Femur (tissue), 1 donor: ENCODE measurements at regions not wholly inside any gene's neighbourhood (a gene's known extent, or its start where the extent isn't known, plus 50 kb on each side); places are given as distances from the start of the nearest gene placed in this dataset.

Experiments used
- DNase-seq: peaks from one replicate; pipeline ENCODE4 v3.0.0-alpha.2; 2017

DNA sequence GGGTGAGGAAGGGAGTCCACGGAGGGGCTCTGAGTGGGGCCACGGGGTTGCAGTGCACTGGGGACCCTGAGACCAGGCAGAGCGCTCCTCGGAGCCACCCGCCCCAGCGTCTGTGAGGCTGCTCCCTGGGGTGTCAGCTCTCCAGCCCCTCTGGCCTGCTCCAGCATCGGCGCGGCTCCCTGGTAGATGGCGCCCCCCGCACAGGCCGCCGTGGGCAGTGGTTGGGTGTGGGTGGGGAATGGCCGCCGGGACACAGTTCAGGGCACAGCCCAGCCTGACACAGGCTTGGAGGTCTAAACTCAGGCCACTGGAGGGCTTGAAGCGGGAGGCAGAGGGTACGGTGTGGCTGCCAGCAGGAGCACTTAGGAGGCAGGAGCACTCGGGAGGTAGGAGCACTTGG lies 222.6 kb upstream of the PPP2R2D start:
- no peak for DNase-seq

DNA sequence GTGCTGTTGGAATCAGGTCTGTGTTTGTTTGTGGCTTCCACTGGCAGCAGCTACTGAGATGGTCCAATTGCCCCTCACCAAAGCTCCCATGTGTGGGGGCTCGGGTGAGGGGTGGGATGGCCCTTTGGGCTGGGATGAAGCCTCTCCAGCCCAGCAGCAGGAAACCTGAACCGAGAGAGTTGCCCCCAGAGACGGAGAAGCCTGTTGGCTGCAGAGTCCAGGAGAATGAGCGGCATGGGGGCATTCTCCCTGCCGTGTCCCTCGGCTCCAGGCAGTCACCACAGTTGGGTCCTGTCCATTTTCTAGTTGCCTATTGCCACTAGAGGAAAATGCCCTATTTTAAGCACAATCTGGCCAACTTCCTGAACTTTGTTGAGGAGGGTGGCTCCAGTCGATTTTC lies 222.2 kb upstream of the PPP2R2D start:
- no peak for DNase-seq

DNA sequence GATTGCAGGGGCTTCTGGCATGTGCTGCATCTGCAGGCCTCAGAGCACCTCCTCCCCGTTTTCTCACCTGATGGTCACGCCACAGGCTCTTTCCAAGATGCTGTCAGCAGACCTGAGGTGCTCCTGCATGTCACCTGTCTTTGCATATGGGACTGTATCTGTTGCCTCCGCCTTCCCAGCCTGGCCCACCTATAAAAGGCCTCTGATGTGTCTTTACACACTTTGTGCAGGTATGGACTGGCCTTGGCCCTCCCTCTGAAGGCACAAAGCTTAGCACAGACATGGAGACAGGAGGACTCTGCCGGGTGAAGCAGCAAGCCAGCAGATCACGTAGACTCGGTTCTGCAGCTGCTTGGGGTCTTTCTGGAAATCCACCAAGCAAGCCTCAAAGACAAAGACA lies 220.9 kb upstream of the PPP2R2D start:
- DNase-seq = no peak

DNA sequence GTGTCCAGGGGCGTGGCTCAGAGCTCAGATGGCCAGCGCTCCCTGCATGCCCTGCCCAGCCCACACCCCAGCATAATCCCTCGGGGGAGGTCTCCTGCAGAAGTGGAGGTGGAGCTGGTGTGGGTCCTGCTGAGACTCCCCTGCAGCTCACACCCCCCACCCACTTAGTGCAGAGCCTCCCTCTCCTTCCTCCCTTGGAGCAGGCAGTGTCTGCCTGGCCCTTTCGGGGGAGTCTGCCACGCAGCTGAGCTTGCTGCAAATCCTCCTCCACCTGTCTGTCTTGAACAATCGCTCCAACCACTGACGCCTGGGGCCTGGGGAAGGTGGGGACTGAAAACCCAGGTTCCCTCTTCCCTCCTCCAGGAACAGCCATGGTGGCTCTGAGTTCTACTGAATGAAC lies 219.7 kb upstream of the PPP2R2D start:
- DNase-seq = no peak

DNA sequence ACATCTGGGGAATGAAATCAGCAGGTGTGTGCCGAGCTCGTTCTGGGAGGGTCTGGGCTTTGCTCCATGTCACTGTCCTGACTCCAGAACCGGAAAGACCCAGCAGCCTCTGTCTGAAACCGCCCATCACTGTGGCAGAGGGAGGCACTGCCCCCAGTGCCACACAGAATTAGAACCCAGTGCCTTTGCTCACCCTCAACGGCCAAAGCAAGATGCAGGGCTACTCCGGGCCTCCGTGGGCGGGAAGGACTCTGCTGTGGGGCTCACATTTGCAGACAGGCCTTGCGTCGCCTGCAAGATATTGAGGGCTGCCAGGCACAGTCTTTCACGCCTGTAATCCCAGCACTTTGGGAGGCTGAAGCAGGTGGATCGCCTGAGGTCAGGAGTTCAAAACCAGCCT lies 219.2 kb upstream of the PPP2R2D start:
- DNase-seq = no peak

DNA sequence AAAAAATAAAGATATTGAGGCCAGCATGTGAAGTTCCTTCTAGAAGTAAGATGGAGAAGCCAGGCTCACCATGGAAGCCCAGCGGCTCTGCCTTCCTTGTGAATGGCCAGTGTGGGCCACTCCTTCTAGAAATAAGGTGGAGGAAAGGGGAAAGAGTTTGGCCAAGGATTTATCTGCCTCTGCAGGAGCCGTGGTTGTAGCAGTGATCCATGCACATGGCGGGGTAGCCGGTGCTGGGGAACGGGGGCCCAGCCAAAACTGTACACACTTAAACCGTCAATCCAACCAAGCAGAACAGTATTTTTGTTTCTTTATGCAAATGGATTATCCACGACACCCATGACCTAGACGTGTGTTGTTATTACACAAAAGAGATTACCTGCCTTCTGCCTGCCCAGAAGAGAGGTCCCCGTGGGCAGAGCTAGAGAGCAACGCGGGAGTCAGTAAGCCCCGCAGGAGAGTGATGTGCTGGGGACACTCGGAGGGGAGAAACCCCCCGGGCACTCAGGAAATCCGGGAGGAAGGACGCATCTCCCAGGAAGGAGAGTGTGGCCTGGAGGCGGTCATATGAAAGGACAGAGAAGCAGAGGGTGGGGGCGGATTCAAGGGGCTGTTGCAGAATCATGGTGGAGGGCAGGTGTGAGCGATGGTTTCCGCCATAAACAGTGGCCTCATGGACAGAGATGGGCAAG lies 218.4 kb upstream of the PPP2R2D start:
- DNase-seq = no peak

DNA sequence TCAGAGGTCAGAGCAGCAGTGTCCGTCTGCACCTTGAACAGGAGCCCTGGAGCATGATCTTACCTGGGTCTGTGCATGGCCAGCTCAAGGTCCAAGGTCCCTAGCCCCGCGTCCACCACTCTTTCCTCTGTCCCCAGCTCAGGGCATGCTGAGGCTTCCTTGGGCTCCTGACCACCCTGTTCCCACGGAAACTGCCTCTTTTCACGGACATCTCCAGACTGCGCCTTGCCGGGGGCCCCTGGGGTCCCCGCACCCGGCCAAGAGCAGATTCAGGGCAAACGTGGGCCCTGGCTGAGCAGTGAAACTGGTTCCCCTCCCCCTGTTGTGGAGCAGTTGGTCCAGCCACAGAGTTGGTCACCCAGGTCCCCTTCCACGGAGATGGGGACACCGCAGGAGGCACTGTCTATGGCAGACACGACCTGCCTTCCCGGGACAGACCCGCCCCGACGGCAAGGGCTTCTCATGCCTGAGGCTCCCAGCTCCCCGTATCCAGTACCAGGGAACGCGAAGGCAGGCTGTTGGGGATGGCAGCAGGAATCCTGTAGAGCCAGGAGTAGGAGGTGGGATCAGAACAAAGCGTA lies 217.4 kb upstream of the PPP2R2D start:
- DNase-seq = no peak

DNA sequence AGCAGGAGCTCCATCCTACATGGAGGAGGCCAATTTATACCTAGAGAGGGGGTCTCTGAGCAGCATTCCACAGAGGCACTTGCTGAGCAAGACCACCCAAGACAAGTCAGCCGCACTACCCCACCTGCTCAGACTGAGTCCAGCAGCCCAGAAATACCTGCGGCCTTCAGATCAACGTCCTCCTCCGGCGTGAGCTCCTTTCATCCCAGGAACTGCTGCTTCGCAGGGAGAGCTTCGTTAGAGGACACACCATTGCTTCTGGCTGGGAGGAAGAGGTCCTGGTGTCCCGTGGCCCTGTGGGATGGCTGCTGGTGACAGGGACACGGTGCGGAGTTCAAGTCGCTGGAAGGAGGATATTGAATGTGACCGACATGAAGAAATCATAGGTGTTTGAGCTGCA lies 216.9 kb upstream of the PPP2R2D start:
- no peak for DNase-seq

DNA sequence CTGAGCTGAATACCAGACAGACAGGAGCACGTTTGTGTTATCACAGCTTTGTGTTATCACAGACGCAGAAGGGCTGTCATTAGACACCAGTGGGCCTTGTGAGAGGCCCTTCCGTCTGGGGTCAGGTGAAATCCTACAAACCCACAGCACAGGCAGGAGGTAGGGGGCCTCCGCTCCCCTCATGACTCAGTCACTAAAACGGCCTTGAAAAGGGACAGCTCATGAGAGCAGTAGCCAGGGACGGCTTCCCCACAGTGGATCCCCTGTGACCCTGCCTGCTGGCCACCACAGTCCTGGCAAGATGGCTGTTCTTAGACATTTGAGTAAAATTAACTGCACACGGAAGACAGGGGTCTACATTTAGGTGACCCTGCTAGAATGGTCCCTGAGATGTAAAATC lies 215.8 kb upstream of the PPP2R2D start:
- no peak for DNase-seq

DNA sequence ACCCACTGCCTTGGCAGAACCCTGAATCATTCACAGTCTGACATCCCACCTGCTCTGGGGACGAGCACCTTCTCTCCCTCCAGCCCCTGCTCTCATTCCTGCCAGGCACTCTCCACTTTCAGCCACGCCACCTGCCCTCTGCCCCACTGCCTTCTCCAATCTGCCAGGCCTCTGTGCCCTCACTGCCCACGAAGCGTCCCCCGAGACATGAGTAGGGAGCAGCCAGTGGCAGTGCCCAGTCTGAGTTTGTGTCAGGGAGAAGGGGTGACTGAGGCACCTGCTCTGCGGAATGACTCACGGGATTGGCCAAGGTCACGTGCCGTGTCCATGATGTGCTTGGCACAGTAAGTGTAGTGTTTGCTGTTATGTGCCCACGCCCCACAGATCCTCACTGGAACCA lies 215.2 kb upstream of the PPP2R2D start:
- DNase-seq = no peak

DNA sequence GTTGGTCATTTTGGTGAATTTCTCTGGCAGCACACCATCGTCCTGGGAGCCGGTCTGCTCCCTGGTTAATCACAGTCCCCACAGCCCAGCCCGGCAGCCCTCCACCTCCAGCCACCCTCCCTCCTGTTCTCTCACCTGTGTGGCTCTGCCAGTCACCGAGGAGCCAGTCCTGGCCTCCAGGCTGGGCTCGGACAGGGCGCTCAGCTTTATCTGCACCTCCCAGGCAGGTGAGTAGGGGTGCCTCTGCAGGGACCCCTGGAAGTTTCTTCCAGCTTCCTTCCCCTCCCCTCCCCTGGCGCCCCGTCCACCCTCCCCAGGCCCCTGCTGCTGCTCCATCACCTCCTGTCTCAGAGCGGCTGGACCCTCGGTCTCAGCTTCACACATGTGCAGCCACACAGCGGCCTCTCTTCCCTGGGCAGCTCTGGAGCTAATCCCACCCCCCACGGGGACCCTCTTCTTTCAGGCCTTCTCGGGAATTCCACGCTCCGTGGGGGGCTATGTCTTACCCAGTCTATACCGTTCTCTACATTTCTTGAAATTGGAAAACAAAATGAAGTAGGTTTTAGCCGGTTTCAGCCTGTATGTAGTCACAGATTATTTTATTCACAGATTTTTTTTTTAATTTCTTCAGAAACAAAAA lies 213.9 kb upstream of the PPP2R2D start:
- no peak for DNase-seq

DNA sequence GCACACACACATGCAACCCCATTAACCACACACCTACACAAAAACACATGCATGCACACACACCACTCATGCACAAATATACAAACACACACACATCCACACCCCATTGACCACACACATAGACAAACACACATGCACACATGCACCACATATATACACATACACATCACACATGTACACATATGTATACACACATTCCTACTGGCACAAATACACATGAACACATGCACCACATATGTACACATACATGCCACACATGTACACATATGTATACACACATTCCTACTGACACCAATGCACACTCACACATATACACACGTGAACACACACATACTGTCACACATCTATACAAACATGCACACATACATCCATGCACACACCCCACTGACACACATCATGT lies 212.5 kb upstream of the PPP2R2D start:
- DNase-seq = no peak

DNA sequence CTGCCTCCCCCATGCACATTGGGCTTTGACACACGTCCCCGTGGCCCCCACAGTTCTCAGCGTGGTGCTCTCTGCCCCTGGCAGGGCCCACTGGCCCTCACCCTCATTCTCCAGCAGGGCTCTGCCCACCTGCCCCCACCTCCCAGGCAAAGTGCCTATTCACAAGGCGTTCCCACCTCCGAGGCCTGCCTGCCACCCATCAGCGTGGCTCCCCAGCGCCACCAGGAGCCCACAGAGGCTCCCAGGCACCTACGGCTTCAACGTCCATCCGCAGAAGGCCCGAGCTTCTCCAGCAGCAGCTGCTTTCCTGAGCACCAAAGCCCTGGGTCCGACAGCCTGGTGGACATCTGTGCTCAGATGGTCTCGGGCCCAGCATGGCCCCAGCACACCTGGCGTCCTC lies 211.8 kb upstream of the PPP2R2D start:
- no peak for DNase-seq

DNA sequence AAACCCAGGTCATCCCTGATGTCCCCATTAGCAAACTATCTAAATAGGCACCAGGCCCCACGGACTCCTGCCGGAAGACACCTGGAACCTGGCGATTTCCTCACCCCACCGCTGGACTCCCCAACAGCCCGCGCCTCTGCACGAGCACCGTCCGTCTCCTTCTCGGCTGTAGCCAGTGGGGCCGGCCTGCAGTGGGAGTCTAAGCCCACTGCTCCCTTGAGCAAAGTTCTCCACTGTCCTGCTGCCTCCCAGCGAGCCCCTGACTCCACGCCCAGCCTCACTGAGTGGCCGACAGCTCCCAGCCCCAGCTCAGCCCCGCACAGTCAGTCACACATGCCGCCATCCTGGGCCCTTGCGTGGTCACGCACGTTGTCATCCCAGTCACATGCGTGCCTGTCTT lies 211.3 kb upstream of the PPP2R2D start:
- no peak for DNase-seq

DNA sequence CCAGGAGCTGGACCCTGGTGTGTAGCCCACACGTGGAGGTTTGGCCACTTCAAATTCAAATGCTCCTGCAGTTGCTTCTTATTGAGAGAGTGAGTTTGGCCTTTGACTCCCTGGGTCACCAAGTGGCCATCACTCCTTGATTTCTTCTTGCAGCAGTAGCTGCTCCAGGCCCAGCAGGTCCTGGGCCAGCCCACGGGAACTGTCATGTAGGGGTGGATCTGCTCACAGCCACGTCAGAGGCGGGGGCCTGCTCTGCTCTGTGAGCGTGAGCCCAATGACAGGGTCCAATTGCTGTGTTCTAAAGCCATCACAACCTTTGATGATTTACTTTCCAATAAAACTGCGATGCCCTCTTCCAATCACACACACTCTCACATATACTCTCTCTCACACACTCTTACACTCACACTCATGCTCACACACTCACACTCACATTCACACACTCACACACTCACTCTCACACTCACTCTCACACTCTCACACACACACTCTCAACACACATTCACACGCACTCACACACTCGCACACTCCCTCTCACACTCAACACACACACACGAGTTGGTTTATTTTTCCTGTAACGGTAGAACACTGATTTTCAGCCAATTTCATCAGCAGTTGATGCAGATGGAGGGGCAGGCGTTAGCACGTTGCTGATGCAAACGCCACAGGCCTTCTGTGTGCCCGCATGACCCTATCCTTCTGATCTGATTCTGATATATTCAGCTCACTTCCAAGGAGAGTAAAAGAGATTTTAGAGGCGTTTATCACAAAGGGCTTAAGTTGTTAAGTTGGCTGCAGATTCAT lies 210.7 kb upstream of the PPP2R2D start:
- DNase-seq = no peak

DNA sequence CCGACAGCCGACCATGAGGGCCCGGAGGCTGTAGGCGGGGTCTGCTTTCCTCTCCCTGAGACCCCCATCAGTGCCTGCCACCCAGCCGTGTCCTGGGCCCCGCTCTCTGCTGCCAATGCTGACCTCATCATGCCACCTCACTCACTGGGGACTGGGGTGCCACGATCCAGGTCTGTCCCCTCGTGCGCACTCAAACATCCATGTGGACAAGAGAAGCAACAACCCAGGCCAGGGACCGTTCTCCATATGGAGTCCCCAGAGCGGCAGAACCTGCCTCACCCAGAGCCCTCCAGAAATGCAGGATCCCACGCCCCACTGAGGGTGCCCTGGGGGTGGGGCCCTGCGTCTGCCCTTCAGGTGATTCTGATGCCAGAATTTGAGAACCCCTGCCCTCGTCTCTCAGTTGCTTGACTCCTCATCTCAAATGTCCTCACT lies 210.0 kb upstream of the PPP2R2D start:
- no peak for DNase-seq

DNA sequence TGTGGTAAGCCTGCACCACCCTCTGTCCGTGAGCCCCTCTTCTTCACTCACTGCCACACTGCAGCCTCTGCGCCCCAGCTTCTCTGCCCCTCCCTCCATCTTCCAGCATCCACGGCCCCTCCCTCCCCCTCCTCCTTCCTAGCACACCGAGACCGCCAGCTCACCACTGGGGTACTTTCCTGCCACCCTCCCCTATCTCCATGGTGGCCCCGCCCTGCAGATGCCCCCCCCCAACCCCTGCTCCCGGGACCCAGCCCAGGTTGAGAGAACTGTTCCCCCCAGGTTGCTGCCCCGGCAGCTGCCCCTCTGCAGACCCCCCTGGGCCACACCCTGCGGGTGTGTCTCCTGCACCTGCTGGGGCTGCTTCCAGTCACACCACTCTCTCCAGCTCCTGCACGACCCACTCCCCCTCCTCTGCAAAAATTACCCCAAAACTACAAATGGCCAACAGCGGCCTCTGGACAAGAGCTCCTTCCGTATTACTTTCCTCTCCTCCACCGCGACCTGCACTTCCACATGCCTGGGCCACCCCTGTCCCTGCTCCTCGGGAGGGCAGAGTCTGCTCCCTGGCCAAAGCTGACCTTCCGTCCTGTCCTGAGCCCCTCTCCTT lies 209.2 kb upstream of the PPP2R2D start:
- no peak for DNase-seq

DNA sequence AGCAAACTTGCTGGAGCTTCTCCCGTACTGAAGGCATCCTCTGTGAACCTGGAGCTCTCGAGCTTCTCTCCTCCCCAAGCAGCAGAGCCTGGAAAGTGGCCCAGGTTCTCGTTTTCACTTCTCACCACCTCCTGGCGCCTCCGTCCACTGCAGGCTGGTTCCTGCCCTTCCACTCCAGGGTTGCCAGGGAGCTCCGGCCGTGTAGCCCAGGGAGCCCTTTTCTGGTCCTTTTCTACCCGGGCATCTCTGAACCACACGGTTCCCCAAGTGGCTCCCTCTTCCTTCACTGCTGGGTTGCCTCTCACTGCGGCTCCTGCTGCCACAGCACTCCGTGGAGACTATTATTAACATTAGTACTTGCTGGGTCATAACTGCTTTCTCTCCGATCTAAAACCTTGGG lies 208.6 kb upstream of the PPP2R2D start:
- no peak for DNase-seq

DNA sequence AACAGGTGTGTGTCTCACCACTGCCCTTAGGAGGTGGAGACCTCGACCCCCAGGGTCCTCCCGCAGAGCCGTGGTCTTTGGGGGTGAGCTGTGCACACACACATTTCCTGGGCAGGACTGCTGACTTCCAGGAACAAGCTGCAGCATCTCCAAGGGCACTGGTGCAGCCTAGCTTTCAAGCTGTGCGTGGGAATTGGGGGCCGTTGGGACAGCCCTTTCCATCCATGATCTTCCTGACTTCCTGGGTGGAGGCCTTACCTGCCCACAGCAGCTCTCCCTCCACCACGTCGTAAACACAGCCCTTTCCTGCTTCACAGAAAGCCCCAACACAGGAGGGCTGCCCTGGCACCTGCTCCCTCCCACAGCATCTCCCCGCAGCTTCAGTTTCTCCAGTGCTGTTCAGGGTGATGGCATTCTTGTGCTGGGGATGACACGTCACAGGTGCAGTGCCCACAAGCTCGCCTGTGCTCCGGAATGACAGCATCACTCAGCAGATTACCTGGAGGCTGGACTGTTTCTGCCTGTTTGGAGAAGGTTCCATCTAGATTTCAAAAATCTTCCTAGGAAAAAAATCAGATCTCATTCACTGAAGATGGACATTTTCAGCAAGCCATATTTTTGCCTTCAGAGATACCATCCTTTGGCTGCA lies 208.0 kb upstream of the PPP2R2D start:
- no peak for DNase-seq

DNA sequence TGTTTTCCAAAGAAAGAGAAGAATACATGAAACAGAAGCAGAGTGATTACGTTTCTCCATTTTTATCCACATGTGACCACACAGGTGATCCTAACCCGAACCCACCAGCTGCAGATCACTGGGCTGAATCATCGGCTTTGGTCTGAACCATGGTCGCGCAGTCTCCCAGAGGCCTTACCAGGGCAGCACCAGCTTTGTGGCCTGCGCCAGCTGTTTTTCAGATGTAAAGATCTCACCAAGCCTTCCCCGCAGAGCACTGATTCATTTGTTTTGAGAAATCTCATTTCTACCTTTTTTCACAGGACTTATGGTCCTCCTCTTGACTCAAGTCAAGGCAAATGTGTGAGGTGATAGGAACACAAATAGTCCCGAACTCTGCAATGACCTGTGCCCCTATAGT lies 207.0 kb upstream of the PPP2R2D start:
- no peak for DNase-seq

DNA sequence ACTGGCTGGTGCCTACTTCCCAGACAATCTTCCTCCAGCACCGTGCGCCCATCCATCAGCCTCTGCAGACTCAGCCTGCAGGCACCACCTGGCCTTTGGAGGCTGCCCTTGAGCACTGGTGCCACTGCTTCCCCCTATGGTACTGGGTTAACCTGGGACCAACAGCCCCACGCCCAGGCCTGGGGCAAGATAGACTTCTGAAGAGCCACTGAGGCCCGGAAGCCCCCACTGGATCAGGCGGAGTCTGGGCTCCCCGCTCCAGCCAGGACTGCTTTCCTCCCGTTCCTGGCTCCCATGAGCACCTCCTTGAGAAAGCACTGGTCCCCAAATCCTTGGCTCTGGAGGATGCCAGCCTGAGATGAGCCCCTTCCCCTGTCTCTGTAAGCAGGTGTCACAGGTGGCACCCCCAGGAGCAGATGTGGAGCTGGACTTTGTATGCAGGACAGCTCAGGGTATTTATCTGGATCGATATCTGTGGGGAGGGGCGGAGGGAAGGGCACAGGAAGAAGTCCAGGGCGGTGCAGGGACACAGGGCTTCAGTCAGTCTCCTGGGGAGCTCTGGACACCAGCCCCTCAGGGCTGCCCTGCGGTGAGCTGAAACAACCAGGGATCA lies 206.5 kb upstream of the PPP2R2D start:
- DNase-seq = no peak

DNA sequence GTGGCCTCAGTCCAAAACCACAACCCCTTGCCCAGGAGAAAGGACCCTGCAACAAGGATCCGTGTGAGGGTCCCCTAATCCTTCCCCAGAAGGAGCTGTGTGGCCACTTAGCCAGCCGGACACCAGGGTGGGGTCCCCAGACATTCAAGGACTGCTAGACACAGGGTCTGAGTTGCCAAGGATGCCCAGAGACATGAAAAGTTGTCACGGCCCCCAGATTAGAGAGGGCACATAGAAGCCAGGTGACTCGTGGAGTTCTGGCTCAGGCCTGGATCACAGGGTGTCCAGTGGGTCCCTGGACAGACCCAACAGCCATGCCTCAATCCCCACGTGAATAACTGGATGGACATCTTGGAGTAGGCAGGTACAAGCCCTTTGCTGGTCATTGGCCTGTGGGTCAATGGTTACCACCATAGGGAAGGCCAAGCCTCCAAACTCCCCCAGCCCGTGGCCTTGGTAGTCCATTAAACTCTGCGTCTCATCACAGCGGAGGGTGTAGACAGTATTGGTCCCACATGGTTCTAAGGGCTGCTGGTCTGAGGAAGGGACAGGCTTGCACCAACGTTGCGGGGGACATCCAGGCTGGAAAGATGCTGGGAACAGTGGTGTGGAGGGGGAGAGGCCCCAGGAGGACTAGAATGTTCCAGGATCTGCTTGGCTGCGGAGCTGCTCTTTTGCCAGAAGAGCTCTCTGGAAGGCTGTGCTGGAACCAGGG lies 205.9 kb upstream of the PPP2R2D start:
- DNase-seq = no peak
